Activated T-helper 2 cell treated with anti-CD3 and anti-CD28 coated beads, Interferon-gamma antibody, Interleukin-2, Interleukin-4, amounts not matched to agents 10 μg/mL and 5 μg/mL and 100 μg/mL, durations not matched to agents 14 hours and 24 hours and 36 hours (primary cell): ENCODE measurements at regions not wholly inside any gene's neighbourhood (a gene's known extent, or its start where the extent isn't known, plus 50 kb on each side); places are given as distances from the start of the nearest gene placed in this dataset.
"Not testable (repeated sequence)": the region's sequence is repeated elsewhere in the genome, so short reads cannot be mapped to it uniquely, and the experiment has no call there.

Experiments
- DNase-seq: peaks from one replicate; pipeline ENCODE4 v3.0.0; 2021; ENCODE audit warnings: low spot score
- H3K27ac Mint-ChIP-seq: one replicate; pipeline ENCODE4 v1.8.0; 2021; ENCODE audit warnings: mixed read lengths
- H3K27me3 Mint-ChIP-seq: one replicate; pipeline ENCODE4 v1.8.0; 2021; ENCODE audit warnings: low read depth, mixed read lengths
- H3K36me3 Mint-ChIP-seq: one replicate; pipeline ENCODE4 v1.8.0; 2021; ENCODE audit warnings: low read depth, mixed read lengths
- H3K4me1 Mint-ChIP-seq: one replicate; pipeline ENCODE4 v1.8.0; 2021; ENCODE audit warnings: low read depth, mixed read lengths
- H3K4me3 Mint-ChIP-seq: one replicate; pipeline ENCODE4 v1.8.0; 2021; ENCODE audit warnings: low read depth, mild to moderate bottlenecking, moderate library complexity, mixed read lengths
- H3K9me3 Mint-ChIP-seq: one replicate; pipeline ENCODE4 v1.8.0; 2021; ENCODE audit warnings: mixed read lengths
- intact Hi-C: fragments of 100-400 bp; cut with micrococcal nuclease; formaldehyde crosslinking; loops from one replicate; pipeline ENCODE4 v1.15.1; 2023

- peaks cover 37% of the 10 kb centered on the region for H3K9me3 Mint-ChIP-seq
- peaks cover 42% of the 10 kb centered on the region for H3K4me1 Mint-ChIP-seq
- H3K27me3 Mint-ChIP-seq, result no peaks in the 10 kb centered on the region
- H3K27ac Mint-ChIP-seq, result no peak overlapping the region
- intact Hi-C loops, result no loop called here
- DNase-seq, result no peak
- peaks cover 24% of the 10 kb centered on the region for H3K36me3 Mint-ChIP-seq
- no peak overlapping the region for H3K4me3 Mint-ChIP-seq
These were observed 233.2 kb upstream of the AMIGO2 start for GRCh38 chr12:47312808-47313426.

- Mint-ChIP-seq H3K4me3 (no peak overlapping the region), H3K27me3 (no peaks in the 10 kb centered on the region), H3K9me3 (peaks cover 39% of the 10 kb centered on the region), H3K36me3 (peaks cover 31% of the 10 kb centered on the region), H3K27ac (no peak overlapping the region), H3K4me1 (peaks cover 48% of the 10 kb centered on the region)
- intact Hi-C loops, result no loop called here
- no peak for DNase-seq
These were observed 232.4 kb upstream of the AMIGO2 start for GRCh38 chr12:47312147-47312546.

GRCh38 chr12:47311568-47311967 lies 231.8 kb upstream of the AMIGO2 start:
- Mint-ChIP-seq H3K27ac (peak overlapping the region; percentile 1), H3K4me1 (peaks cover 48% of the 10 kb centered on the region)

GRCh38 chr12:47311010-47311409 lies 231.3 kb upstream of the AMIGO2 start:
- H3K27me3 Mint-ChIP-seq, result no peaks in the 10 kb centered on the region
- no peak for DNase-seq
- H3K4me3 Mint-ChIP-seq, result no peak overlapping the region
- peaks cover 40% of the 10 kb centered on the region for H3K36me3 Mint-ChIP-seq
- peaks cover 46% of the 10 kb centered on the region for H3K4me1 Mint-ChIP-seq
- no peak overlapping the region for H3K27ac Mint-ChIP-seq
- H3K9me3 Mint-ChIP-seq, result peaks cover 48% of the 10 kb centered on the region
- intact Hi-C loops, result no loop called here

More at GRCh38 chr12:47311568-47311967, 231.8 kb upstream of the AMIGO2 start:
- Mint-ChIP-seq H3K4me3 (no peak overlapping the region), H3K9me3 (peaks cover 45% of the 10 kb centered on the region), H3K27me3 (no peaks in the 10 kb centered on the region), H3K36me3 (peaks cover 37% of the 10 kb centered on the region)
- no peak for DNase-seq
- intact Hi-C loops, result no loop called here

- Mint-ChIP-seq H3K4me3 (peak overlapping the region; percentile 24), H3K27ac (peak overlapping the region; percentile 42), H3K36me3 (peaks cover 43% of the 10 kb centered on the region), H3K27me3 (no peaks in the 10 kb centered on the region), H3K4me1 (peaks cover 43% of the 10 kb centered on the region), H3K9me3 (peaks cover 52% of the 10 kb centered on the region)
- intact Hi-C loops, result loop anchor here (5.0 kb wide), 1 partner anchor 276 kb away; no protein-coding TSS in a partner anchor
- no peak for DNase-seq
These were observed 228.9 kb upstream of the AMIGO2 start for GRCh38 chr12:47308672-47309071.

- peaks cover 47% of the 10 kb centered on the region for H3K4me1 Mint-ChIP-seq
- peaks cover 43% of the 10 kb centered on the region for H3K36me3 Mint-ChIP-seq
- peak overlapping the region; percentile 89 for H3K4me3 Mint-ChIP-seq
- H3K9me3 Mint-ChIP-seq, result peaks cover 52% of the 10 kb centered on the region
- intact Hi-C loops, result loop anchor here (1.0 to 5.0 kb wide), 4 partner anchors 89 to 276 kb away; partner anchors contain the start of genes AMIGO2 and PCED1B
- H3K27ac Mint-ChIP-seq, result peak overlapping the region; percentile 91
- H3K27me3 Mint-ChIP-seq, result no peaks in the 10 kb centered on the region
- DNase-seq, result peak; percentile 46
These were observed 228.1 kb upstream of the AMIGO2 start for GRCh38 chr12:47307680-47308399.

- H3K36me3 Mint-ChIP-seq, result peaks cover 48% of the 10 kb centered on the region
- H3K4me1 Mint-ChIP-seq, result peaks cover 48% of the 10 kb centered on the region
- intact Hi-C loops, result loop anchor here (1.0 to 5.0 kb wide), 4 partner anchors 90 to 275 kb away; partner anchors contain the start of genes AMIGO2 and PCED1B
- H3K4me3 Mint-ChIP-seq, result peak overlapping the region; percentile 89
- peak; percentile 51 for DNase-seq
- peak overlapping the region; percentile 91 for H3K27ac Mint-ChIP-seq
- H3K9me3 Mint-ChIP-seq, result peaks cover 52% of the 10 kb centered on the region
- H3K27me3 Mint-ChIP-seq, result not testable (repeated sequence)
These were observed 227.3 kb upstream of the AMIGO2 start for GRCh38 chr12:47306773-47307679.

- Mint-ChIP-seq H3K27me3 (no peaks in the 10 kb centered on the region), H3K9me3 (peaks cover 46% of the 10 kb centered on the region), H3K27ac (no peak overlapping the region), H3K4me1 (peaks cover 56% of the 10 kb centered on the region), H3K4me3 (no peak overlapping the region), H3K36me3 (peaks cover 55% of the 10 kb centered on the region)
- intact Hi-C loops, result loop anchor here (2.0 to 5.0 kb wide), 2 partner anchors 227 to 274 kb away; partner anchors contain the start of genes AMIGO2 and PCED1B
- DNase-seq, result no peak
These were observed 226.4 kb upstream of the AMIGO2 start for GRCh38 chr12:47306130-47306529.

- intact Hi-C loops, result loop anchor here (5.0 kb wide), 1 partner anchor 273 kb away; no protein-coding TSS in a partner anchor
- H3K9me3 Mint-ChIP-seq, result peaks cover 40% of the 10 kb centered on the region
- H3K36me3 Mint-ChIP-seq, result peaks cover 55% of the 10 kb centered on the region
- H3K4me3 Mint-ChIP-seq, result no peak overlapping the region
- H3K27ac Mint-ChIP-seq, result no peak overlapping the region
- no peak for DNase-seq
- H3K27me3 Mint-ChIP-seq, result no peaks in the 10 kb centered on the region
- H3K4me1 Mint-ChIP-seq, result peaks cover 56% of the 10 kb centered on the region
These were observed 225.7 kb upstream of the AMIGO2 start for GRCh38 chr12:47305464-47305863.

GRCh38 chr12:47303995-47304560 lies 224.3 kb upstream of the AMIGO2 start:
- peaks cover 53% of the 10 kb centered on the region for H3K36me3 Mint-ChIP-seq
- H3K4me3 Mint-ChIP-seq, result no peak overlapping the region
- H3K27ac Mint-ChIP-seq, result no peak overlapping the region

GRCh38 chr12:47303207-47303606 lies 223.4 kb upstream of the AMIGO2 start:
- Mint-ChIP-seq H3K27me3 (no peaks in the 10 kb centered on the region), H3K4me3 (no peak overlapping the region), H3K4me1 (peaks cover 54% of the 10 kb centered on the region), H3K27ac (peak overlapping the region; percentile 91), H3K36me3 (peaks cover 53% of the 10 kb centered on the region), H3K9me3 (peaks cover 34% of the 10 kb centered on the region)
- DNase-seq, result no peak
- intact Hi-C loops, result loop anchor here (2.0 kb wide), 1 partner anchor 54 kb away; no protein-coding TSS in a partner anchor

More at GRCh38 chr12:47303995-47304560, 224.3 kb upstream of the AMIGO2 start:
- Mint-ChIP-seq H3K27me3 (no peaks in the 10 kb centered on the region), H3K9me3 (peaks cover 34% of the 10 kb centered on the region), H3K4me1 (peaks cover 53% of the 10 kb centered on the region)
- no peak for DNase-seq
- intact Hi-C loops, result loop anchor here (2.0 kb wide), 1 partner anchor 53 kb away; no protein-coding TSS in a partner anchor
